ENCODE measurements at regions not wholly inside any gene's neighbourhood (a gene's known extent, or its start where the extent isn't known, plus 50 kb on each side); places are given as distances from the start of the nearest gene placed in this dataset.

DNA sequence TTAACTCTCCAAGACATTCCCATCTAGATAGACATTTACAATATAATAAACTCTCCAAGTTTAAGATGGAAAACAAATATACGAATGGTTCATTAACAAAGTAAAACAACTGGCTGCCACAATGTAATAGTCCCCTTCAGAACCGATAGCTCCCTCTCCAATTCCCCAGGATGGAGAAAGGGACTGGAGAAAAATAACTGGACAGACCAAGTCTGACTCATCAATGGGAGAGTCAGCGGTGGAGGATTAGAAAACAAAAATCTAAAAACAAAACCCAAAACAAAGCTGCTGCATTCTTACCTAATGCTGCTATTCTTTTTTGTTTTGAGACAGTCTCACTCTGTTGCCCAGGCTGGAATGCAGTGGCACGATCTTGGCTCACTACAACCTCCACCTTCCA, 468.1 kb downstream of the SHQ1 start:
- Histone ChIP-seq H2BK120ac (ENCODE audit: low read depth, low read length) (no peak overlapping the region), H4K91ac (ENCODE audit: insufficient read depth, low read depth, low read length) (no peak overlapping the region), H2BK5ac (ENCODE audit: low read depth, low read length, poor library complexity, severe bottlenecking) (no peak overlapping the region), H3K27ac (ENCODE audit: insufficient read depth, low read length) (no peak overlapping the region), H3K27me3 (ENCODE audit: control insufficient read depth, insufficient read depth, low read length) (no peaks in the 10 kb centered on the region), H2BK20ac (ENCODE audit: low read depth, low read length) (no peak overlapping the region), H4K8ac (ENCODE audit: low read depth in 2 of 2, low read length in 2 of 2) (no peak overlapping the region), H3K23ac (ENCODE audit: low read depth, low read length) (no peak overlapping the region), H2AK5ac (ENCODE audit: low read depth, low read length) (no peak overlapping the region), H3K4me3 (ENCODE audit: insufficient read depth, low read depth, low read length) (no peak overlapping the region), H2AFZ (replicated peaks; ENCODE audit: low read length, poor library complexity) (no peak overlapping the region), H2BK15ac (ENCODE audit: low read depth, low read length) (no peak overlapping the region), H3K4ac (ENCODE audit: low read depth, low read length) (no peak overlapping the region), H4K20me1 (ENCODE audit: insufficient read depth, low read length) (peaks cover 64% of the 10 kb centered on the region), H2AK9ac (replicated peaks; ENCODE audit: low read depth, low read length, poor library complexity) (no peak overlapping the region), H3K14ac (replicated peaks; ENCODE audit: low read depth, low read length) (no peak overlapping the region), H3K9me1 (ENCODE audit: insufficient read depth, low read length) (peaks cover 12% of the 10 kb centered on the region), H3K36me3 (ENCODE audit: control insufficient read depth, insufficient read depth, low read length) (peaks cover 10% of the 10 kb centered on the region), H3K18ac (ENCODE audit: low read depth, low read length) (no peak overlapping the region), H3K9ac (ENCODE audit: low read depth, low read length) (no peak overlapping the region), H3K4me1 (ENCODE audit: control insufficient read depth, insufficient read depth, low read length) (peaks cover 5% of the 10 kb centered on the region), H3K9me3 (ENCODE audit: control insufficient read depth, insufficient read depth, low read length) (no peaks in the 10 kb centered on the region), H3K56ac (ENCODE audit: extremely low read depth, insufficient read depth, low read length) (no peak overlapping the region), H3K79me1 (ENCODE audit: low read depth in 1 of 2, low read length in 2 of 2) (peaks cover 44 to 73% of the 10 kb centered on the region in 2 experiments), H3K4me2 (ENCODE audit: low read depth, low read length) (no peak overlapping the region), H4K5ac (ENCODE audit: low read depth, low read length) (no peak overlapping the region)
- no TSS peak for BruUV-seq (replicated peaks)
- POLR2A ChIA-PET (ENCODE audit: unreplicated experiment), result no interaction called here
- TF ChIP-seq NFE2L2 (IDR thresholded peaks at IDR 0.05; ENCODE audit: low read depth, low read length) (no peak), RFX5 (IDR thresholded peaks at IDR 0.05; ENCODE audit: low read depth, low read length) (no peak), CHD1 (IDR thresholded peaks at IDR 0.05; ENCODE audit: low read depth, low read length) (no peak), RAD21 (IDR thresholded peaks at IDR 0.05; ENCODE audit: low read length) (no peak), MXI1 (IDR thresholded peaks at IDR 0.05; ENCODE audit: borderline replicate concordance, low read depth, low read length) (no peak), MAFK (IDR thresholded peaks at IDR 0.05; ENCODE audit: low read depth, low read length) (no peak), SMC3 (IDR thresholded peaks at IDR 0.05; ENCODE audit: low read depth, low read length) (no peak), FOS (IDR thresholded peaks at IDR 0.05; ENCODE audit: low read depth, low read length) (no peak), MAZ (IDR thresholded peaks at IDR 0.05; ENCODE audit: borderline replicate concordance, low read depth, low read length) (no peak), BHLHE40 (IDR thresholded peaks at IDR 0.05; ENCODE audit: low read depth, low read length) (no peak), POLR2A (IDR thresholded peaks at IDR 0.05; ENCODE audit: low read depth, low read length) (no peak), RCOR1 (IDR thresholded peaks at IDR 0.05; ENCODE audit: insufficient replicate concordance, low read length) (no peak), CEBPB (IDR thresholded peaks at IDR 0.05; ENCODE audit: low read depth, low read length) (no peak)
- TF ChIP-seq, protein P1, sequence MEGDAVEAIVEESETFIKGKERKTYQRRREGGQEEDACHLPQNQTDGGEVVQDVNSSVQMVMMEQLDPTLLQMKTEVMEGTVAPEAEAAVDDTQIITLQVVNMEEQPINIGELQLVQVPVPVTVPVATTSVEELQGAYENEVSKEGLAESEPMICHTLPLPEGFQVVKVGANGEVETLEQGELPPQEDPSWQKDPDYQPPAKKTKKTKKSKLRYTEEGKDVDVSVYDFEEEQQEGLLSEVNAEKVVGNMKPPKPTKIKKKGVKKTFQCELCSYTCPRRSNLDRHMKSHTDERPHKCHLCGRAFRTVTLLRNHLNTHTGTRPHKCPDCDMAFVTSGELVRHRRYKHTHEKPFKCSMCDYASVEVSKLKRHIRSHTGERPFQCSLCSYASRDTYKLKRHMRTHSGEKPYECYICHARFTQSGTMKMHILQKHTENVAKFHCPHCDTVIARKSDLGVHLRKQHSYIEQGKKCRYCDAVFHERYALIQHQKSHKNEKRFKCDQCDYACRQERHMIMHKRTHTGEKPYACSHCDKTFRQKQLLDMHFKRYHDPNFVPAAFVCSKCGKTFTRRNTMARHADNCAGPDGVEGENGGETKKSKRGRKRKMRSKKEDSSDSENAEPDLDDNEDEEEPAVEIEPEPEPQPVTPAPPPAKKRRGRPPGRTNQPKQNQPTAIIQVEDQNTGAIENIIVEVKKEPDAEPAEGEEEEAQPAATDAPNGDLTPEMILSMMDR (conservative IDR thresholded peaks at IDR 0.05; ENCODE audit: low read depth, low read length), result no peak
- TF ChIP-seq, protein P2, sequence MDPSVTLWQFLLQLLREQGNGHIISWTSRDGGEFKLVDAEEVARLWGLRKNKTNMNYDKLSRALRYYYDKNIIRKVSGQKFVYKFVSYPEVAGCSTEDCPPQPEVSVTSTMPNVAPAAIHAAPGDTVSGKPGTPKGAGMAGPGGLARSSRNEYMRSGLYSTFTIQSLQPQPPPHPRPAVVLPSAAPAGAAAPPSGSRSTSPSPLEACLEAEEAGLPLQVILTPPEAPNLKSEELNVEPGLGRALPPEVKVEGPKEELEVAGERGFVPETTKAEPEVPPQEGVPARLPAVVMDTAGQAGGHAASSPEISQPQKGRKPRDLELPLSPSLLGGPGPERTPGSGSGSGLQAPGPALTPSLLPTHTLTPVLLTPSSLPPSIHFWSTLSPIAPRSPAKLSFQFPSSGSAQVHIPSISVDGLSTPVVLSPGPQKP (IDR thresholded peaks at IDR 0.05; ENCODE audit: borderline replicate concordance, low read depth, low read length), result no peak
- TF ChIP-seq, protein P3, sequence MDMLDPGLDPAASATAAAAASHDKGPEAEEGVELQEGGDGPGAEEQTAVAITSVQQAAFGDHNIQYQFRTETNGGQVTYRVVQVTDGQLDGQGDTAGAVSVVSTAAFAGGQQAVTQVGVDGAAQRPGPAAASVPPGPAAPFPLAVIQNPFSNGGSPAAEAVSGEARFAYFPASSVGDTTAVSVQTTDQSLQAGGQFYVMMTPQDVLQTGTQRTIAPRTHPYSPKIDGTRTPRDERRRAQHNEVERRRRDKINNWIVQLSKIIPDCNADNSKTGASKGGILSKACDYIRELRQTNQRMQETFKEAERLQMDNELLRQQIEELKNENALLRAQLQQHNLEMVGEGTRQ (IDR thresholded peaks at IDR 0.05; ENCODE audit: low read depth, low read length), result no peak
- dilution Hi-C loops (cut with HindIII; ENCODE audit: low sequenced_read_pairs, unreplicated experiment), result no loop called here
- peak; percentile 47 for DNase-seq
- 40% methylated on average over 1 of the region's 4 CpGs; no CpG with 5 or more reads in 1 of the 2 experiments for WGBS, 2 experiments (ENCODE audit: extremely low coverage in 2 of 2, insufficient read length in 1 of 2)
- intact Hi-C loops (cut with micrococcal nuclease), result no loop called here
- CTCF ChIA-PET, result interaction anchor here (0.9 kb wide), 1 partner anchor 67 kb away, joined by 3 read pairs; no protein-coding TSS in a partner anchor
- peak; percentile 92 for ATAC-seq (ENCODE audit: low read depth)
- in situ Hi-C loops (cut with MboI; ENCODE audit: low sequenced_read_pairs), result no loop called here

Measured in IMR-90 (cell line).